ENCODE measurements at regions not wholly inside any gene's neighbourhood (a gene's known extent, or its start where the extent isn't known, plus 50 kb on each side); places are given as distances from the start of the nearest gene placed in this dataset.

DNA sequence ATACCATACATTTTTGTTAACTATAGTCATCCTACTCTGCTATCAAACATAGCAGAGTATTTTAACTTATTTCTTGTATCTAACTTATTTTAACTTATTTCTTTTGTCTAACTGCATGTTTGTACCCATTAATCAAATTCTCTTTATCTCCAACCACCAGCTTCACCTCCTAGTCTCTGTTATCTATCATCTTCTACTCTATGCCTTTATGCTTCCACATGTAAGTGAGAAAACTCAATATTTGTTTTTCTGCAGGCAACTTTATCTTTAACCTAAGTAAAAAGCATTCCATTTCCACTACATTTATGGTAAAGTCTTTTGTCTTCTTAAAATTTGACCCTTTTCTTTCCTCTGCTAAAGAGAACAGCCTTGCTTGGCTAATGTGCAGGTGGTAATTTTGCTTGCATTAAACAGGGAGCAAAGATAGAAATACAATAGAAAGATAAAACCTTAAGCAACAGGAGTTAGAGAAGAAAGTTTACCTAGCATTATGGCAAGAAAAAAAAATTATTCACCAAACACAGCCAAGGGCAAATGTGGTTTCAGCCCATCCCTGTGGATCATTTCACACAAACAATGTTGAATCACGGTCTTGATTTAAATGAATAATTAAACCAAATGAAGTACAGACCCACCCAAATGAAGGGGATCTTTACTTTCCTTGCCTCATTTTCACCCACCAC lies 110.9 kb upstream of the TSPAN8 start (continued):
- TF ChIP-seq, protein P1, sequence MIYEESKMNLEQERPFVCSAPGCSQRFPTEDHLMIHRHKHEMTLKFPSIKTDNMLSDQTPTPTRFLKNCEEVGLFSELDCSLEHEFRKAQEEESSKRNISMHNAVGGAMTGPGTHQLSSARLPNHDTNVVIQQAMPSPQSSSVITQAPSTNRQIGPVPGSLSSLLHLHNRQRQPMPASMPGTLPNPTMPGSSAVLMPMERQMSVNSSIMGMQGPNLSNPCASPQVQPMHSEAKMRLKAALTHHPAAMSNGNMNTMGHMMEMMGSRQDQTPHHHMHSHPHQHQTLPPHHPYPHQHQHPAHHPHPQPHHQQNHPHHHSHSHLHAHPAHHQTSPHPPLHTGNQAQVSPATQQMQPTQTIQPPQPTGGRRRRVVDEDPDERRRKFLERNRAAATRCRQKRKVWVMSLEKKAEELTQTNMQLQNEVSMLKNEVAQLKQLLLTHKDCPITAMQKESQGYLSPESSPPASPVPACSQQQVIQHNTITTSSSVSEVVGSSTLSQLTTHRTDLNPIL (CRISPR knock-in tag; IDR thresholded peaks at IDR 0.05): no peak
- TF ChIP-seq, protein P2, sequence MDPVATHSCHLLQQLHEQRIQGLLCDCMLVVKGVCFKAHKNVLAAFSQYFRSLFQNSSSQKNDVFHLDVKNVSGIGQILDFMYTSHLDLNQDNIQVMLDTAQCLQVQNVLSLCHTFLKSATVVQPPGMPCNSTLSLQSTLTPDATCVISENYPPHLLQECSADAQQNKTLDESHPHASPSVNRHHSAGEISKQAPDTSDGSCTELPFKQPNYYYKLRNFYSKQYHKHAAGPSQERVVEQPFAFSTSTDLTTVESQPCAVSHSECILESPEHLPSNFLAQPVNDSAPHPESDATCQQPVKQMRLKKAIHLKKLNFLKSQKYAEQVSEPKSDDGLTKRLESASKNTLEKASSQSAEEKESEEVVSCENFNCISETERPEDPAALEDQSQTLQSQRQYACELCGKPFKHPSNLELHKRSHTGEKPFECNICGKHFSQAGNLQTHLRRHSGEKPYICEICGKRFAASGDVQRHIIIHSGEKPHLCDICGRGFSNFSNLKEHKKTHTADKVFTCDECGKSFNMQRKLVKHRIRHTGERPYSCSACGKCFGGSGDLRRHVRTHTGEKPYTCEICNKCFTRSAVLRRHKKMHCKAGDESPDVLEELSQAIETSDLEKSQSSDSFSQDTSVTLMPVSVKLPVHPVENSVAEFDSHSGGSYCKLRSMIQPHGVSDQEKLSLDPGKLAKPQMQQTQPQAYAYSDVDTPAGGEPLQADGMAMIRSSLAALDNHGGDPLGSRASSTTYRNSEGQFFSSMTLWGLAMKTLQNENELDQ (CRISPR knock-in tag; IDR thresholded peaks at IDR 0.05; ENCODE audit: borderline replicate concordance): no peak
- TF ChIP-seq, protein P3, sequence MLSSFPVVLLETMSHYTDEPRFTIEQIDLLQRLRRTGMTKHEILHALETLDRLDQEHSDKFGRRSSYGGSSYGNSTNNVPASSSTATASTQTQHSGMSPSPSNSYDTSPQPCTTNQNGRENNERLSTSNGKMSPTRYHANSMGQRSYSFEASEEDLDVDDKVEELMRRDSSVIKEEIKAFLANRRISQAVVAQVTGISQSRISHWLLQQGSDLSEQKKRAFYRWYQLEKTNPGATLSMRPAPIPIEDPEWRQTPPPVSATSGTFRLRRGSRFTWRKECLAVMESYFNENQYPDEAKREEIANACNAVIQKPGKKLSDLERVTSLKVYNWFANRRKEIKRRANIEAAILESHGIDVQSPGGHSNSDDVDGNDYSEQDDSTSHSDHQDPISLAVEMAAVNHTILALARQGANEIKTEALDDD (IDR thresholded peaks at IDR 0.05): no peak
- TF ChIP-seq, protein P4, sequence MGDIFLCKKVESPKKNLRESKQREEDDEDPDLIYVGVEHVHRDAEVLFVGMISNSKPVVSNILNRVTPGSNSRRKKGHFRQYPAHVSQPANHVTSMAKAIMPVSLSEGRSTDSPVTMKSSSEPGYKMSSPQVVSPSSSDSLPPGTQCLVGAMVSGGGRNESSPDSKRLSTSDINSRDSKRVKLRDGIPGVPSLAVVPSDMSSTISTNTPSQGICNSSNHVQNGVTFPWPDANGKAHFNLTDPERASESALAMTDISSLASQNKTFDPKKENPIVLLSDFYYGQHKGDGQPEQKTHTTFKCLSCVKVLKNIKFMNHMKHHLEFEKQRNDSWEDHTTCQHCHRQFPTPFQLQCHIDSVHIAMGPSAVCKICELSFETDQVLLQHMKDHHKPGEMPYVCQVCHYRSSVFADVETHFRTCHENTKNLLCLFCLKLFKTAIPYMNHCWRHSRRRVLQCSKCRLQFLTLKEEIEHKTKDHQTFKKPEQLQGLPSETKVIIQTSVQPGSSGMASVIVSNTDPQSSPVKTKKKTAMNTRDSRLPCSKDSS (IDR thresholded peaks at IDR 0.05; ENCODE audit: low read depth, partially characterized antibody): no peak
- TF ChIP-seq HOXB6 (CRISPR knock-in tag; IDR thresholded peaks at IDR 0.05; ENCODE audit: borderline replicate concordance) (no peak), MTF1 (CRISPR knock-in tag; IDR thresholded peaks at IDR 0.05; ENCODE audit: borderline replicate concordance) (no peak), HNRNPL (IDR thresholded peaks at IDR 0.05; ENCODE audit: low read depth, low read length) (no peak), ZNF121 (CRISPR knock-in tag; conservative IDR thresholded peaks at IDR 0.05) (no peak), ZNF444 (CRISPR knock-in tag; IDR thresholded peaks at IDR 0.05) (no peak), ZNF165 (CRISPR knock-in tag; IDR thresholded peaks at IDR 0.05; ENCODE audit: borderline replicate concordance) (no peak), RBM14 (IDR thresholded peaks at IDR 0.05; ENCODE audit: borderline replicate concordance, insufficient read depth, low read depth, low read length) (no peak), ZNF174 (CRISPR knock-in tag; IDR thresholded peaks at IDR 0.05) (no peak), SNIP1 (IDR thresholded peaks at IDR 0.05; ENCODE audit: low read depth) (no peak), POU5F1 (IDR thresholded peaks at IDR 0.05; ENCODE audit: borderline replicate concordance, low read depth, low read length, partially characterized antibody) (no peak), EGR1 (conservative IDR thresholded peaks at IDR 0.05) (no peak)
- TF ChIP-seq, protein P5, sequence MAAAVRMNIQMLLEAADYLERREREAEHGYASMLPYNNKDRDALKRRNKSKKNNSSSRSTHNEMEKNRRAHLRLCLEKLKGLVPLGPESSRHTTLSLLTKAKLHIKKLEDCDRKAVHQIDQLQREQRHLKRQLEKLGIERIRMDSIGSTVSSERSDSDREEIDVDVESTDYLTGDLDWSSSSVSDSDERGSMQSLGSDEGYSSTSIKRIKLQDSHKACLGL (CRISPR knock-in tag; IDR thresholded peaks at IDR 0.05; ENCODE audit: borderline replicate concordance, poor library complexity, severe bottlenecking): no peak
- TF ChIP-seq, protein P6, sequence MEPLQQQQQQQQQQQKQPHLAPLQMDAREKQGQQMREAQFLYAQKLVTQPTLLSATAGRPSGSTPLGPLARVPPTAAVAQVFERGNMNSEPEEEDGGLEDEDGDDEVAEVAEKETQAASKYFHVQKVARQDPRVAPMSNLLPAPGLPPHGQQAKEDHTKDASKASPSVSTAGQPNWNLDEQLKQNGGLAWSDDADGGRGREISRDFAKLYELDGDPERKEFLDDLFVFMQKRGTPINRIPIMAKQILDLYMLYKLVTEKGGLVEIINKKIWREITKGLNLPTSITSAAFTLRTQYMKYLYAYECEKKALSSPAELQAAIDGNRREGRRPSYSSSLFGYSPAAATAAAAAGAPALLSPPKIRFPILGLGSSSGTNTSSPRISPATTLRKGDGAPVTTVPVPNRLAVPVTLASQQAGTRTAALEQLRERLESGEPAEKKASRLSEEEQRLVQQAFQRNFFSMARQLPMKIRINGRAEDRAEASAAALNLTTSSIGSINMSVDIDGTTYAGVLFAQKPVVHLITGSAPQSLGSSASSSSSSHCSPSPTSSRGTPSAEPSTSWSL (CRISPR knock-in tag; IDR thresholded peaks at IDR 0.05; ENCODE audit: borderline replicate concordance): no peak
